ENCODE measurements at regions not wholly inside any gene's neighbourhood (a gene's known extent, or its start where the extent isn't known, plus 50 kb on each side); places are given as distances from the start of the nearest gene placed in this dataset.
A peak's percentile ranks its signal among the peaks of the same experiment; 100 is the strongest.

GRCh38 chr2:40507432-40507831 is 55.5 kb upstream of the SLC8A1 start:
- DNase-seq (ENCODE audit: low read depth in 2 of 2): no peak

GRCh38 chr2:40510304-40510703 is 58.4 kb upstream of the SLC8A1 start:
- no peak for DNase-seq (ENCODE audit: low read depth in 2 of 2)

GRCh38 chr2:40511661-40512213 is 59.8 kb upstream of the SLC8A1 start:
- DNase-seq (ENCODE audit: low read depth in 2 of 2): no peak

GRCh38 chr2:40512256-40512655 is 60.4 kb upstream of the SLC8A1 start:
- DNase-seq (ENCODE audit: low read depth in 2 of 2): no peak

- DNase-seq (ENCODE audit: low read depth in 2 of 2): no peak
These were observed 61.3 kb upstream of the SLC8A1 start for GRCh38 chr2:40513201-40513600.

GRCh38 chr2:40516604-40517003 is 64.7 kb upstream of the SLC8A1 start:
- no peak for DNase-seq (ENCODE audit: low read depth in 2 of 2)

GRCh38 chr2:40528564-40528963 is 76.7 kb upstream of the SLC8A1 start:
- DNase-seq (ENCODE audit: low read depth in 2 of 2): no peak

GRCh38 chr2:40531359-40531758 is 79.5 kb upstream of the SLC8A1 start:
- no peak for DNase-seq (ENCODE audit: low read depth in 2 of 2)

GRCh38 chr2:40534528-40534927 is 82.6 kb upstream of the SLC8A1 start:
- DNase-seq (ENCODE audit: low read depth in 2 of 2): no peak

- no peak for DNase-seq (ENCODE audit: low read depth in 2 of 2)
These were observed 84.1 kb upstream of the SLC8A1 start for GRCh38 chr2:40535972-40536371.

- no peak for DNase-seq (ENCODE audit: low read depth in 2 of 2)
These were observed 88.1 kb upstream of the SLC8A1 start for GRCh38 chr2:40540026-40540425.

- DNase-seq (ENCODE audit: low read depth in 2 of 2): no peak
These were observed 91.5 kb upstream of the SLC8A1 start for GRCh38 chr2:40543381-40543780.

GRCh38 chr2:40544072-40544471 is 92.2 kb upstream of the SLC8A1 start:
- DNase-seq (ENCODE audit: low read depth in 2 of 2): no peak

- no peak for DNase-seq (ENCODE audit: low read depth in 2 of 2)
These were observed 93.8 kb upstream of the SLC8A1 start for GRCh38 chr2:40545645-40546044.

GRCh38 chr2:40546439-40547191 is 94.7 kb upstream of the SLC8A1 start:
- DNase-seq (ENCODE audit: low read depth in 2 of 2): no peak

GRCh38 chr2:40548521-40548920 is 96.6 kb upstream of the SLC8A1 start:
- DNase-seq (ENCODE audit: low read depth in 2 of 2): no peak

GRCh38 chr2:40550085-40550484 is 98.2 kb upstream of the SLC8A1 start:
- DNase-seq (ENCODE audit: low read depth in 2 of 2): no peak

GRCh38 chr2:40551081-40551480 is 99.2 kb upstream of the SLC8A1 start:
- no peak for DNase-seq (ENCODE audit: low read depth in 2 of 2)

- peak in 1 of 2 donors; percentile 9 for DNase-seq (ENCODE audit: low read depth in 2 of 2)
These were observed 102.9 kb upstream of the SLC8A1 start for GRCh38 chr2:40554665-40555294.

GRCh38 chr2:40556293-40556692 is 104.4 kb upstream of the SLC8A1 start:
- no peak for DNase-seq (ENCODE audit: low read depth in 2 of 2)

GRCh38 chr2:40556739-40557138 is 104.8 kb upstream of the SLC8A1 start:
- DNase-seq (ENCODE audit: low read depth in 2 of 2): no peak

GRCh38 chr2:40558761-40559160 is 106.9 kb upstream of the SLC8A1 start:
- no peak for DNase-seq (ENCODE audit: low read depth in 2 of 2)

GRCh38 chr2:40559175-40559574 is 107.3 kb upstream of the SLC8A1 start:
- DNase-seq (ENCODE audit: low read depth in 2 of 2): no peak
